Gastroesophageal sphincter (tissue), 4 donors: ENCODE measurements at regions not wholly inside any gene's neighbourhood (a gene's known extent, or its start where the extent isn't known, plus 50 kb on each side); places are given as distances from the start of the nearest gene placed in this dataset.

Source experiments
- ATAC-seq: fragments of 150-250 bp; one replicate; pipeline ENCODE4 v1.9.1; 2016; ENCODE audit warnings: mild to moderate bottlenecking, moderate library complexity
- H3K27ac ChIP-seq, 4 donors: fragments of 200-600 bp; sonication (generic) in 3 of 4; 1 replicate in 3 of 4; 2 replicates in 1 of 4; pipeline ENCODE4 v1.5.1; 2016 to 2019
- H3K27me3 ChIP-seq: fragments of 200-600 bp; sonication (generic); one replicate; pipeline ENCODE4 v1.5.1; 2019
- H3K36me3 ChIP-seq, 2 donors: fragments of 200-600 bp; sonication (generic); one replicate each; pipeline ENCODE4 v1.5.1; 2019; ENCODE audit warnings: control low read depth in 1 of 2
- H3K4me1 ChIP-seq, 3 donors: fragments of 200-600 bp; sonication (generic); 1 replicate in 2 of 3; 2 replicates in 1 of 3; pipeline ENCODE4 v1.5.1; 2016 to 2019; ENCODE audit warnings: control low read depth in 2 of 3
- H3K4me3 ChIP-seq, 2 donors: fragments of 200-600 bp; sonication (generic); one replicate each; pipeline ENCODE4 v1.5.1; 2019; ENCODE audit warnings: mild to moderate bottlenecking in 1 of 2, moderate library complexity in 1 of 2
- H3K9me3 ChIP-seq, 3 donors: fragments of 200-600 bp; sonication (generic); one replicate each; pipeline ENCODE4 v1.5.1; 2017 to 2019; ENCODE audit warnings: control low read depth in 2 of 3
- CTCF ChIP-seq, 4 experiments: fragments of 200-600 bp in 2 of 4; fragments of 450-650 bp in 2 of 4; sonication (generic) in 1 of 4; IDR thresholded peaks; one replicate each; pipeline ENCODE4 v1.5.1; 2017 to 2019; ENCODE audit warnings: antibody characterized with exemption in 4 of 4, mild to moderate bottlenecking in 2 of 4, moderate library complexity in 2 of 4
- EP300 ChIP-seq: sonication (generic); formaldehyde crosslinking; IDR thresholded peaks from one replicate; pipeline ENCODE4 v1.6.1; 2017; ENCODE audit warnings: antibody characterized with exemption, mild to moderate bottlenecking
- POLR2A ChIP-seq, 2 donors: fragments of 450-650 bp; IDR thresholded peaks; one replicate each; pipeline ENCODE4 v1.6.1; 2017; ENCODE audit warnings: antibody characterized with exemption in 2 of 2, mild to moderate bottlenecking in 2 of 2, moderate library complexity in 1 of 2
- POLR2AphosphoS5 ChIP-seq: sonication (generic); formaldehyde crosslinking; IDR thresholded peaks from one replicate; pipeline ENCODE4 v1.6.1; 2017; ENCODE audit warnings: antibody characterized with exemption
- WGBS, 2 donors: methylation state at CpG; one replicate each; pipeline ENCODE4 v1.1.5; 2018; ENCODE audit warnings: low coverage in 1 of 2; 5-methylcytosine and 5-hydroxymethylcytosine counted together

DNA sequence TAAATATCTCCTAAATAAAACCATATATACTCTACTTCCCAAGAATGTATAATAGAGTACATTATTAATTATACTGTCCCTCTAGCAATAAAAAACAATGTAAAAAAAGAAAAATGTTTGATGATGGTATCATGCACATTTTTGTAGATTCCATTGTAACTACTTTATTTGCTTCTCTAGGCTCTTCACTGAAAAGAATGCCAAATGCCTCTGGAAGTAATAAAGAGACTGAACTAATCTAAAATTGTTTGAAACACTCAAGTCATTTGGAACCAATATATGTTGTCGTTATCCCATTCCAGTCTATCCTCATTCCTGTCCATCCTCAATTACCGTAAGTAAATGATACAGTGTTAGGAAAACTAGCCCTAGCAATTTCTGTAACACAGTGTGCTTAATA is 233.6 kb downstream of the C12orf50 start:
- Histone ChIP-seq H3K27me3 (no peaks in the 10 kb centered on the region), H3K36me3 (no peaks in the 10 kb centered on the region), H3K9me3 (no peaks in the 10 kb centered on the region), H3K27ac (no peak overlapping the region), H3K4me1 (no peaks in the 10 kb centered on the region), H3K4me3 (no peak overlapping the region)
- 63 to 72% methylated on average over 2 of the region's 2 CpGs for WGBS, 2 donors
- no peak for TF ChIP-seq EP300
- TF ChIP-seq POLR2AphosphoS5: no peak
- TF ChIP-seq POLR2A (IDR thresholded peaks at IDR 0.05): no peak
- TF ChIP-seq CTCF (IDR thresholded peaks at IDR 0.05): no peak
- no peak for ATAC-seq

GRCh38 chr12:87794854-87795253 is 234.3 kb downstream of the C12orf50 start:
- WGBS, 2 donors: 17 to 18% methylated on average over 1 of the region's 1 CpG
- Histone ChIP-seq H3K27me3 (no peaks in the 10 kb centered on the region), H3K4me3 (no peak overlapping the region), H3K27ac (no peak overlapping the region), H3K9me3 (no peaks in the 10 kb centered on the region), H3K4me1 (no peaks in the 10 kb centered on the region), H3K36me3 (no peaks in the 10 kb centered on the region)
- TF ChIP-seq POLR2A (IDR thresholded peaks at IDR 0.05) (no peak), CTCF (IDR thresholded peaks at IDR 0.05) (no peak), EP300 (no peak), POLR2AphosphoS5 (no peak)
- ATAC-seq: no peak

DNA sequence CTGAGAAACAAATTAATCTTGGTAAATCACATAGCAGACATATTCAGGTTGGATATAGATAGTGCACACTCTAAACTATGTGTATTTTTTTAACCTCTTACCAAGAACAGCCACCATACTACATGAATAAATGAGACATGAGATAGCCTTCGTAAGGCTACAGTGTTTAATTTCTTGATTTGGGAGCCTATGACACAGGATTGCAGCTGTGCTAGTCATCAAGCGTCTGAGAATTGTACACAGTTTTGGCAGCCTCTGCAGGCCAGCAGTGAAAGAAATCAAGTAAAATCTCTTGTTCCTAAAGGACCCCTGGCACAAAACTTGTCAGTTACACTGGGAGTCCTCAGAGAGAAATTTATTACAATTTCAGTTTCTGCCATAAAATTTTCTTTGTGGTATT is 236.1 kb downstream of the C12orf50 start:
- no peak overlapping the region for H3K27ac ChIP-seq
- no peaks in the 10 kb centered on the region for H3K4me1 ChIP-seq
- 21 to 46% methylated on average over 2 of the region's 2 CpGs for WGBS, 2 donors
- no peak overlapping the region for H3K4me3 ChIP-seq
- no peaks in the 10 kb centered on the region for H3K9me3 ChIP-seq
- no peaks in the 10 kb centered on the region for H3K27me3 ChIP-seq
- no peaks in the 10 kb centered on the region for H3K36me3 ChIP-seq
- TF ChIP-seq EP300: no peak
- no peak for TF ChIP-seq CTCF (IDR thresholded peaks at IDR 0.05)
- no peak for TF ChIP-seq POLR2A (IDR thresholded peaks at IDR 0.05)
- no peak for TF ChIP-seq POLR2AphosphoS5
- ATAC-seq: no peak

DNA sequence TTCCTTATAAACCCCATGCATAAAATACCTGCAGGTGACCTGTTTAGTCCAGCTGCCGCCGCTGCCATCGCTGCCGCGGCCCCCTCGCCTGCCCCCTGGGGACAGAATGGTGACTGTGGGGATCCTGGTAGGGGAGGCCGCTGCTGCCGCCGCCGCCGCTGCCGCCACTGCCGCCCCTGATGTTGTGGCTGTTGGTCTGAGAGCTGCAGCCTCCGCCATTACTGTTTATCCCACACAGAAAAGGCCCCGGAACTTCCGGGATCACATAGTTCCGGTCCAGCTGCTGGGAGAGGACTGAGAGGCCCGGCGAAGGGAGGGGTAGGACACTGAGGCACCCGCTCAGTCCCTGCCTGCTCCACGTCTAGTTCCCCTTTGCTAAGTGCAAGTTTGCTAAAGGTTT is 244.9 kb downstream of the C12orf50 start:
- no peaks in the 10 kb centered on the region for H3K27me3 ChIP-seq
- ATAC-seq: no peak
- H3K4me3 ChIP-seq: no peak overlapping the region
- H3K36me3 ChIP-seq: no peaks in the 10 kb centered on the region
- H3K27ac ChIP-seq: no peak overlapping the region
- no peaks in the 10 kb centered on the region for H3K4me1 ChIP-seq
- WGBS, 2 donors: 89 to 93% methylated on average over 5 to 19 of the region's 21 CpGs
- TF ChIP-seq POLR2AphosphoS5: no peak
- TF ChIP-seq POLR2A (IDR thresholded peaks at IDR 0.05): no peak
- no peak for TF ChIP-seq EP300
- no peak for TF ChIP-seq CTCF (IDR thresholded peaks at IDR 0.05)
- H3K9me3 ChIP-seq: no peaks in the 10 kb centered on the region

- TF ChIP-seq CTCF (IDR thresholded peaks at IDR 0.05): no peak
- TF ChIP-seq POLR2AphosphoS5: no peak
- WGBS, 2 donors: 48% methylated on average over 8 of the region's 8 CpGs; no CpG with 5 or more reads in 1 of the 2 donors
- no peak overlapping the region for H3K4me3 ChIP-seq
- H3K36me3 ChIP-seq: no peaks in the 10 kb centered on the region
- ATAC-seq: no peak
- H3K27me3 ChIP-seq: no peaks in the 10 kb centered on the region
- no peak overlapping the region for H3K27ac ChIP-seq
- H3K4me1 ChIP-seq: no peaks in the 10 kb centered on the region
- no peaks in the 10 kb centered on the region for H3K9me3 ChIP-seq
These were observed 245.7 kb downstream of the C12orf50 start for GRCh38 chr12:87783467-87783866.
